GM23248 (cell line): ENCODE measurements at regions not wholly inside any gene's neighbourhood (a gene's known extent, or its start where the extent isn't known, plus 50 kb on each side); places are given as distances from the start of the nearest gene placed in this dataset.
"Not testable (repeated sequence)": the region's sequence is repeated elsewhere in the genome, so short reads cannot be mapped to it uniquely, and the experiment has no call there.

Source experiments
- EZH2 ChIP-seq: fragments of 200-600 bp; sonication (generic); IDR thresholded peaks from 2 replicates; pipeline ENCODE4 v1.6.1; 2018; ENCODE audit warnings: antibody characterized with exemption, mild to moderate bottlenecking; ENCODE audit not compliant: insufficient read depth, poor library complexity, severe bottlenecking
- EZH2phosphoT487 ChIP-seq: fragments of 200-600 bp; sonication (generic); IDR thresholded peaks from 2 replicates; pipeline ENCODE4 v1.6.1; 2018; ENCODE audit warnings: antibody characterized with exemption, moderate library complexity, mild to moderate bottlenecking, low read depth; ENCODE audit not compliant: insufficient read depth

DNA sequence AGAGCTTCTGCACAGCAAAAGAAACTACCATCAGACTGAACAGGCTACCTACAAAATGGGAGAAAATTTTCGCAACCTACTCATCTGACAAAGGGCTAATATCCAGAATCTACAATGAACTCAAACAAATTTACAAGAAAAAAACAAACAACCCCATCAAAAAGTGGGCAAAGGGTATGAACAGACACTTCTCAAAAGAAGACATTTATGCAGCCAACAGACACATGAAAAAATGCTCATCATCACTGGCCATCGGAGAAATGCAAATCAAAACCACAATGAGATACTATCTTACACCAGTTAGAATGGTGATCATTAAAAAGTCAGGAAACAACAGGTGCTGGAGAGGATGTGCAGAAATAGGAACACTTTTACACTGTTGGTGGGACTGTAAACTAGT is 179.4 kb upstream of the JUN start:
- TF ChIP-seq EZH2phosphoT487, EZH2: not testable (repeated sequence)
